Natural killer cell (primary cell): ENCODE measurements at regions not wholly inside any gene's neighbourhood (a gene's known extent, or its start where the extent isn't known, plus 50 kb on each side); places are given as distances from the start of the nearest gene placed in this dataset.

ENCODE experiments used
- ATAC-seq, 3 donors: fragments of 150-1000 bp in 2 of 3; fragments of 200-7000 bp in 1 of 3; cut with Tn5 transposase; 1 replicate in 1 of 3; 2 replicates in 2 of 3; pipeline ENCODE4 v1.10.0; 2021; ENCODE audit warnings: mild to moderate bottlenecking in 2 of 3, moderate library complexity in 2 of 3
- DNase-seq, 2 donors: peaks; one replicate each; pipeline versions ENCODE4 v3.0.0 to v3.0.0-alpha.2; 2013 to 2021; ENCODE audit warnings: mixed read lengths in 1 of 2
- H3K27ac ChIP-seq: one replicate; pipeline ENCODE4 v1.5.1; 2013; ENCODE audit warnings: mild to moderate bottlenecking, low read length
- H3K27me3 ChIP-seq: one replicate; pipeline ENCODE4 v1.6.1; 2013; ENCODE audit warnings: low read length; ENCODE audit not compliant: control insufficient read depth, insufficient read depth
- H3K36me3 ChIP-seq: one replicate; pipeline ENCODE4 v1.6.1; 2013; ENCODE audit warnings: low read length; ENCODE audit not compliant: control insufficient read depth, insufficient read depth
- H3K4me1 ChIP-seq: one replicate; pipeline ENCODE4 v1.6.1; 2013; ENCODE audit warnings: low read length; ENCODE audit not compliant: control insufficient read depth, insufficient read depth
- H3K4me3 ChIP-seq: one replicate; pipeline ENCODE4 v1.5.1; 2013; ENCODE audit warnings: low read length
- H3K9me3 ChIP-seq: one replicate; pipeline ENCODE4 v1.6.1; 2013; ENCODE audit warnings: low read length; ENCODE audit not compliant: control insufficient read depth, insufficient read depth
- H3K27ac Mint-ChIP-seq, 2 donors: one replicate each; pipeline ENCODE4 v1.8.0; 2022; ENCODE audit warnings: mild to moderate bottlenecking in 2 of 2, mixed read lengths in 2 of 2, moderate library complexity in 1 of 2
- H3K27me3 Mint-ChIP-seq, 2 donors: one replicate each; pipeline ENCODE4 v1.8.0; 2022; ENCODE audit warnings: low read depth in 2 of 2, mixed read lengths in 2 of 2
- H3K36me3 Mint-ChIP-seq: one replicate; pipeline ENCODE4 v1.8.0; 2022; ENCODE audit warnings: mixed read lengths
- H3K4me1 Mint-ChIP-seq, 2 donors: one replicate each; pipeline ENCODE4 v1.8.0; 2022; ENCODE audit warnings: mixed read lengths in 2 of 2
- H3K4me3 Mint-ChIP-seq: one replicate; pipeline ENCODE4 v1.8.0; 2022; ENCODE audit warnings: mild to moderate bottlenecking, moderate library complexity, mixed read lengths
- H3K9me3 Mint-ChIP-seq, 2 donors: one replicate each; pipeline ENCODE4 v1.8.0; 2022; ENCODE audit warnings: mixed read lengths in 2 of 2
- CTCF ChIP-seq: fragments of 200-600 bp; IDR thresholded peaks from one replicate; pipeline ENCODE4 v1.8.0; 2022; ENCODE audit warnings: antibody characterized with exemption
- WGBS: methylation state at CpG from one replicate; pipeline ENCODE4 v1.1.7; 2013; ENCODE audit warnings: missing lambda C conversion rate; ENCODE audit not compliant: insufficient coverage; 5-methylcytosine and 5-hydroxymethylcytosine counted together
- intact Hi-C: fragments of 100-400 bp; cut with micrococcal nuclease; formaldehyde crosslinking; loops from one replicate; pipeline ENCODE4 v1.14.2; 2022

GRCh38 chr6:84547341-84547801 is 217.0 kb downstream of the TBX18 start:
- Mint-ChIP-seq H3K4me1 (no peaks in the 10 kb centered on the region), H3K27ac (no peak overlapping the region), H3K4me3 (no peak overlapping the region), H3K36me3 (peaks cover under 1% of the 10 kb centered on the region), H3K9me3 (peaks cover 7 to 10% of the 10 kb centered on the region in 2 donors), H3K27me3 (no peaks in the 10 kb centered on the region)
- H3K9me3 ChIP-seq: no peaks in the 10 kb centered on the region
- intact Hi-C loops: no loop called here
- no peak for TF ChIP-seq CTCF
- H3K4me1 ChIP-seq: no peaks in the 10 kb centered on the region
- ATAC-seq: no peak
- no peak for DNase-seq
- H3K36me3 ChIP-seq: no peaks in the 10 kb centered on the region
- H3K4me3 ChIP-seq: no peak overlapping the region
- WGBS: 24% methylated on average over 5 of the region's 5 CpGs
- no peak overlapping the region for H3K27ac ChIP-seq
- H3K27me3 ChIP-seq: no peaks in the 10 kb centered on the region

GRCh38 chr6:84546427-84546914 is 217.9 kb downstream of the TBX18 start:
- ATAC-seq: no peak
- Histone ChIP-seq H3K27me3 (no peaks in the 10 kb centered on the region), H3K9me3 (no peaks in the 10 kb centered on the region), H3K4me1 (no peaks in the 10 kb centered on the region), H3K36me3 (no peaks in the 10 kb centered on the region), H3K27ac (no peak overlapping the region), H3K4me3 (no peak overlapping the region)
- intact Hi-C loops: no loop called here
- WGBS: 67% methylated on average over 8 of the region's 9 CpGs
- Mint-ChIP-seq H3K27me3 (no peaks in the 10 kb centered on the region), H3K9me3 (peaks cover 6 to 10% of the 10 kb centered on the region in 2 donors), H3K4me1 (no peaks in the 10 kb centered on the region), H3K36me3 (peaks cover 8% of the 10 kb centered on the region), H3K27ac (no peak overlapping the region), H3K4me3 (no peak overlapping the region)
- no peak for DNase-seq
- TF ChIP-seq CTCF: no peak

GRCh38 chr6:84539122-84539856 is 225.1 kb downstream of the TBX18 start:
- Histone ChIP-seq H3K4me1 (no peaks in the 10 kb centered on the region), H3K9me3 (peaks cover 8% of the 10 kb centered on the region), H3K36me3 (no peaks in the 10 kb centered on the region), H3K4me3 (no peak overlapping the region), H3K27ac (no peak overlapping the region), H3K27me3 (no peaks in the 10 kb centered on the region)
- peaks cover 9 to 13% of the 10 kb centered on the region in 2 donors for H3K9me3 Mint-ChIP-seq
- H3K4me1 Mint-ChIP-seq: no peaks in the 10 kb centered on the region
- WGBS: 52% methylated on average over 4 of the region's 4 CpGs
- no peaks in the 10 kb centered on the region for H3K27me3 Mint-ChIP-seq
- no peak overlapping the region for H3K27ac Mint-ChIP-seq
- TF ChIP-seq CTCF: no peak
- no peak overlapping the region for H3K4me3 Mint-ChIP-seq
- ATAC-seq (no peak), DNase-seq (no peak)
- intact Hi-C loops: no loop called here
- peaks cover 8% of the 10 kb centered on the region for H3K36me3 Mint-ChIP-seq
